ENCODE measurements at regions not wholly inside any gene's neighbourhood (a gene's known extent, or its start where the extent isn't known, plus 50 kb on each side); places are given as distances from the start of the nearest gene placed in this dataset.

GRCh38 chr21:27647401-27647800, 680.5 kb upstream of the ADAMTS5 start:
- TF ChIP-seq MAX (IDR thresholded peaks at IDR 0.05; ENCODE audit: insufficient read depth, insufficient read length) (no peak), MYC (IDR thresholded peaks at IDR 0.05; ENCODE audit: low read depth, low read length) (no peak), POLR2A (IDR thresholded peaks at IDR 0.05; ENCODE audit: low read depth, low read length) (no peak), JUN (IDR thresholded peaks at IDR 0.05; ENCODE audit: borderline replicate concordance, insufficient read depth, insufficient read length, low read depth) (no peak), EZH2 (IDR thresholded peaks at IDR 0.05; ENCODE audit: borderline replicate concordance, low read depth, low read length, severe bottlenecking) (no peak), FOS (IDR thresholded peaks at IDR 0.05; ENCODE audit: borderline replicate concordance, insufficient read depth, low read length) (no peak), GATA2 (IDR thresholded peaks at IDR 0.05; ENCODE audit: insufficient read depth, insufficient read length, low read depth, low read length) (no peak), POLR2AphosphoS5 (IDR thresholded peaks at IDR 0.05; ENCODE audit: insufficient read depth, low read depth, low read length) (no peak)
- TF ChIP-seq, protein P1, sequence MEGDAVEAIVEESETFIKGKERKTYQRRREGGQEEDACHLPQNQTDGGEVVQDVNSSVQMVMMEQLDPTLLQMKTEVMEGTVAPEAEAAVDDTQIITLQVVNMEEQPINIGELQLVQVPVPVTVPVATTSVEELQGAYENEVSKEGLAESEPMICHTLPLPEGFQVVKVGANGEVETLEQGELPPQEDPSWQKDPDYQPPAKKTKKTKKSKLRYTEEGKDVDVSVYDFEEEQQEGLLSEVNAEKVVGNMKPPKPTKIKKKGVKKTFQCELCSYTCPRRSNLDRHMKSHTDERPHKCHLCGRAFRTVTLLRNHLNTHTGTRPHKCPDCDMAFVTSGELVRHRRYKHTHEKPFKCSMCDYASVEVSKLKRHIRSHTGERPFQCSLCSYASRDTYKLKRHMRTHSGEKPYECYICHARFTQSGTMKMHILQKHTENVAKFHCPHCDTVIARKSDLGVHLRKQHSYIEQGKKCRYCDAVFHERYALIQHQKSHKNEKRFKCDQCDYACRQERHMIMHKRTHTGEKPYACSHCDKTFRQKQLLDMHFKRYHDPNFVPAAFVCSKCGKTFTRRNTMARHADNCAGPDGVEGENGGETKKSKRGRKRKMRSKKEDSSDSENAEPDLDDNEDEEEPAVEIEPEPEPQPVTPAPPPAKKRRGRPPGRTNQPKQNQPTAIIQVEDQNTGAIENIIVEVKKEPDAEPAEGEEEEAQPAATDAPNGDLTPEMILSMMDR (IDR thresholded peaks at IDR 0.05; ENCODE audit: extremely low read depth in 1 of 2, insufficient read depth in 1 of 2, low read depth in 1 of 2, low read length in 2 of 2), result no peak
- Histone ChIP-seq H3K36me3 (ENCODE audit: control insufficient read depth in 2 of 2, extremely low read depth in 1 of 2, insufficient read depth in 2 of 2, low read length in 2 of 2) (no peaks in the 10 kb centered on the region), H3K79me2 (ENCODE audit: control insufficient read depth, insufficient read depth, low read length) (no peaks in the 10 kb centered on the region), H2AFZ (ENCODE audit: low read depth, low read length) (no peak overlapping the region), H3K27me3 (ENCODE audit: control insufficient read depth in 2 of 2, insufficient read depth in 2 of 2, low read length in 2 of 2) (no peaks in the 10 kb centered on the region), H4K20me1 (replicated peaks; ENCODE audit: control insufficient read depth, extremely low read depth, insufficient read depth, low read length) (no peaks in the 10 kb centered on the region), H3K4me3 (replicated peaks in 1 of 3; ENCODE audit: insufficient read depth in 1 of 3, low read depth in 1 of 3, low read length in 3 of 3) (no peak overlapping the region), H3K9ac (replicated peaks; ENCODE audit: extremely low read depth, insufficient read depth, low read length) (peak overlapping the region; percentile 49), H3K9me1 (replicated peaks; ENCODE audit: control insufficient read depth, extremely low read depth, insufficient read depth, low read length) (no peaks in the 10 kb centered on the region), H3K4me1 (ENCODE audit: control insufficient read depth, extremely low read depth, insufficient read depth, low read length) (peaks cover 34% of the 10 kb centered on the region), H3K9me3 (replicated peaks; ENCODE audit: control insufficient read depth, insufficient read depth, low read length) (no peaks in the 10 kb centered on the region), H3K4me2 (ENCODE audit: insufficient read depth, low read length) (no peak overlapping the region), H3K27ac (ENCODE audit: insufficient read depth, low read depth, low read length) (peak overlapping the region; percentile 91)
- FAIRE-seq (no peak), DNase-seq (ENCODE audit: low read depth, low spot score) (peak; percentile 40)
- BruUV-seq (replicated peaks), result no TSS peak
- ChIA-PET CTCF (no interaction called here), POLR2A (no interaction called here)
- dilution Hi-C loops (cut with MboI; ENCODE audit: extremely low pct_ligation_motif_present, low sequenced_read_pairs), result no loop called here
- intact Hi-C loops (cut with micrococcal nuclease), result loop anchor here (5.0 to 10.0 kb wide), 2 partner anchors 130 to 877 kb away; no protein-coding TSS in a partner anchor
